HG03175 (cell line): ENCODE measurements at regions not wholly inside any gene's neighbourhood (a gene's known extent, or its start where the extent isn't known, plus 50 kb on each side); places are given as distances from the start of the nearest gene placed in this dataset.

Experiments used
- ATAC-seq: cut with Tn5 transposase; IDR thresholded peaks from one replicate; pipeline ENCODE4 v1.9.1; 2021; ENCODE audit warnings: mild to moderate bottlenecking, moderate library complexity; ENCODE audit not compliant: unreplicated experiment

DNA sequence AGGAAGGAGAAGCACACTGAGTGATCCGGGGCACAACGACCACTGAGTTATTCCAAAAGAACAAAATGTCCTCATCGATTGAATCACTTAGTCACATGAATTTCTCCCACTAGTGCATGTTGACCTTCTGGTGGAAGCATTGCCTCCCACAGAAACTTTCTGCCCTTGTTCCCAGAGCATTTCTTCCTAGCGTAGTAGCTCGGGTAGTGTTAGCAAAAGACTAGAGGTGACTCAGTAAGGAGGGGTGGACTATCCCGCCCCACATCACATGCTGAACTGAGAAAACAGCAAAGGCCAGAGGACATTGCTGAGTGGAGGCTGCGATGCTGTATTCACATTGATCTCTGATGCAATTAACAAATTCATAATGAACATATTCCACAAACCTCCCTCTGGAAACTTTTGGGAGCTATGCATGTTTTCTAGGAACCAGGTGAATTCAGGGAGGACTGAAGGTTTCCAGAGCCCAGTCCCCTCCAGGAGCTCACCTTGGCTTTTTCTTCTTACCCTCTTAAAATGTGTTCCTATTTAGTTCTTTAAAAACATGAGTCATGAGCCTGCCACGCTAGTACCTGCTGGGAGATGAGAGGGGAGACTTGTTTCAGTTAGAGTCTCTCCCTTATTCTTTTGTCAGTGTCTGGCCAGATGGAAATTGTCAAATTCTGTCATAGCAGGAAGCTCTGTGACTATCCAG is 507.9 kb downstream of the CDH26 start:
- ATAC-seq, result no peak

DNA sequence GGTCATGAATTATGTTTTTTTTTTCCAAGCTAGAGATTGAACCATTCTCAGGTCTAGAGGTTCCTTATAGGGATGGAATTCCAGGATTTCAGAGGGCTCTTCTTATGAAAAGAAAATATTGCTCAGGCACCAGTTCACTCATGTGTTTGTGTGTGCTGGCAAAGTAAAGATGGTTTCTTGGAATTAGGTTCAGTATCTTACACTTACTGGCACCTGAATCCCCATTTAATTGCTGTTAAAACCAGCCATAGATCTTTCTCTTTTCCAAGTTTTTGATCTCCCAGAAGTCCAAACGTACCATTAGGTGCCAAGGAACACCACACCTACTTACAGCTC is 508.4 kb downstream of the CDH26 start:
- ATAC-seq, result no peak

DNA sequence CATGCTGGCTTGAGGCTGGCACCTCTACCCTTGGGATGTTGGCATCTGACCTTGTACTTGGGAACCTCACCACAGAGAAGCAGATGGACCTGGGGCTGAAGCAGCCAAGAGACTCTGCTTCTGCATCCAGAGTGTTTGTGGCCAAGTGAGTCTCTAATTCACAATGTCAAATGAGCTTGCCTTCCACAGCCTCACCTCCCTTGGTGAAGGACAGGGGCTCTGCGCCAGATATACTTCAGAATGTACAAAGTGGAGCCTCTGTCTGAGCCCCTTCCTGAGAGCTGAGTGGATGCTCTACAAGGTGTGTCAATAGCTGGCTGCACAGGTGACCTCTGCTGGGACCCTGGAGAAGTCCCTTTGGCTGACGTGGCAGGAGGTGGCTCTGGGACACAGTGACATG is 508.9 kb downstream of the CDH26 start:
- ATAC-seq, result no peak

DNA sequence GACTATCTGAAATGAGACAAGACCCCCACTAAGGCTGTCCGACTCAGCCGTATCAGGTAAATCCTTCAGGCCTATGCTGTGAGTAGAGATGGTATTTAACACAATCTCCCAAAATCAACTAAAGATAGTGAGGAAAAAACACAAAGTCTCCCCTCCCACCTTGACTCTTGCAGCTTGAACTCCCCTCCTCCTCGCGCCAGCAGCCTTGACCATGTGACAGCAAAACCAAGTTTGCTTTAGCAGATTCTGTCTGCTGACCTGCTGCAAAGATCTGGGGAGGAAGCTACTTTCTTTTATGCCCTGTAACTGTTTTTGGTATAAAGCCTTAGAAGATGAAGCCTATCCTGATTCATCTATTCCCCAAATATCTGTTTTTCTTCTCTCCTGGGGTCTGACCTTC is 509.5 kb downstream of the CDH26 start:
- no peak for ATAC-seq

DNA sequence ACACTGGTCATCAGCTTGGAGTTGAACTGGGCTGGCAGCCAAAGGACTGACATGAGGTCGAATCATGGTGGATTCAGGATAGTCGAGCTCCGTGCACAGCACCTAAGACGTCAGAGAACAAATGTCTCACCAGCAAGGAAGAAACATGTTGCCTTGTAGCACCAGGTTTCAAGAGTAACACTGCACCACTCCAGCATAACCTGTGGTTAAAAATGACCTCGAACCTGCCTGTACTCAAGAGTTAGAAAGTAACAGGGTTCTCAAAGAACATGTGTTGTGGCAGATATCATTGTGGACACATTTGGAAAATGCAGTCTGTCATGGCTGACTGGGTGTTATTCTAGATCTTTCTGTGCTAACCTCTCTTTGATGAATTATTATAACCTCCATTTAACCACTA is 511.6 kb downstream of the CDH26 start:
- no peak for ATAC-seq

DNA sequence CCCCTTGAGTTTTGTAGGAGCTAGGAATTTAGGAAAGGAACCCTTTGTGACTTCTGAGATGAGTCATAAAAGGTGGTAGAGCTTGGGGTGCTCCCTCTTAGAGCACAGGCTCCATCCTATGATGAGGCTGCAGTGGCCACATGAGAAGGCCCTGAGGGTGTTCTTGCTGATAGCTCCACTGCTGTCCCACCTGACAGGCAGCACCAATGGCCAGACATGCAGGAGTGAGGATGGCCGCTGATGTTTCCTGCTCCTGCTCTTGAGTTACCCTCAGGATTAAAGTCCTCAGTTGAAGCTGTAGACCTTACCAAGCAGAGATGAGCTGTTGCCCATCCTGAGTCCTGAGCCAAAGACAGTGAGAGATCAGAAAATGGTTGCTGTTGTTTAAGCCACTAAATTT is 512.1 kb downstream of the CDH26 start:
- no peak for ATAC-seq

DNA sequence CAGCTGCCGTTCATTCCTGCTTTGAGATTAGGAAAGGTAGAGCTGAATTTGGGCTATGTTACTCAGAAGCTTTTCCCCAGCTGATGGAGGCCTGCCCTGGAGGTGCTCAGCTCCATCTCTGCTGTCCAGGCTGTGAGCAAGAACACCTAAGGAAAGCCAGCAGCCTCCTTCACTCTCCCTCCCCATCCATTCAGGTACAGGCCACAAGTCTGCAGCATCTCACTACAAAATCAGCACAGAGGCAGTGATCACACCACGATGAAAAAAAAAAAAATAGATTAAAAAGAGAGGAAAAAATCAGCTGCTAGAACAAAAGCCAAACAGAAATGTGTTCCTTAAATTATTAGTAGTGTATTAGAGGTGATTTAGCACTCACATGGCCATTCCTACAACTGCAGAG is 515.0 kb downstream of the CDH26 start:
- no peak for ATAC-seq

DNA sequence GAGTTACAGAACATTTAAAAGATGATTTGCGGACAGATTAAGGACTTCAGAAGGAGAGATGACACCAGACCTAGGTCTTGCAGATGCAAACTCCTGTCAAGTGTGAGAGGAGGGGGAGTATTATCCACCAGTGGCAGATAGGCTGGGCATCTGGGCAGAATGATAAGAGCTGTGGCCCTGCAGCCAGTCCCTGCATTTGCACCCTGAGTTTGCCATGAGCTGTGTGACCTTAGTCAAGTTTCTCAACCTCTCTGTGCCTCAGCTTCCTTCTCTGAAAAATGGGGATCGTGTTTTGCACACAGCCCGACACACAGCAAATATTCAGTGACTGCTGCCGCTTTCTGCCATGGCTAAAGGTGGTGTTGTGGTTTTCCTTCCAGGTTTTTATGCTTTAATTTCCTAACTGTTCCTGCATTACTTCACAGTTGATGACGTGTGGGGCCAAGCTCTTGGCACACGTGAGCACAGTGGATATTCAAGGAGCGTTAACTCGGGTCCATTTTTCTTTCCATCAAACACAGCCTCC is 516.2 kb downstream of the CDH26 start:
- ATAC-seq, result no peak

DNA sequence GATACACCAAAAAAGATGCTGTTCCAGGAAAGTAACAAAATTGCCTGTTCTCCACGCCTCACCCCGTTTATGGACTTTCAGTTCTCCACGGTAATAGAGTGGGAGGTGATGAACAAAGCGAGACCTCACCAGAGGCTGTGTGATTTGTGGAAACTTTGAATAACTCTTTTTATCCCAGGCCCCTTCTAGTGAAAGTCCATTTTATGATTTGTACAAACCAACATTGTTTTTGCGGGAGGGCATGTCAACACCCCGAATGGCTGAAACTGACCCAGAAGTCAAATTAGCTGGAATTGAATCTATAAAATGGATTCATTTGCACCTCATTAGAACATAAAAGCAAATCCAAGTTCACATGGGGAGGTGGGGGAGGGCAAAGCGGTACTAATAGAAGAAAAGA is 517.8 kb downstream of the CDH26 start:
- no peak for ATAC-seq

DNA sequence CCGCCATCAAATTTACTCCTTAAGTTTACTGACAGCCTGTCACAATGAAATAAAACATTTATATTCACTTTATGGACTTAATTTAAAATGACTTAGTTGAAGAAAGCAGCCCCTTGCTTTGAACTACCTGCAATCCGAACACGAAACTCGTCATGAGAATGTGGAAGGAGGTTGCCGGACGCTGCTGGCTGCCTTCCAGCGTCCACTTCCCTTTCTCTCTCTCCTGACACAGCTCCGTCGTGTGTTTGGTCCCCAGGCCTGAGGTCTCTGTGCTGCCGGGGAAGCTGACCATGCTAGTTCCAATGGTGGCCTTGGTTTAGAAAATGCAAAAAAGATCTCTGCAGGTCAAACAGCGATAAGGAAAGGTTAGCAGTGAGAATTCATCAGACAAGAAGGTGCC is 519.7 kb downstream of the CDH26 start:
- no peak for ATAC-seq

DNA sequence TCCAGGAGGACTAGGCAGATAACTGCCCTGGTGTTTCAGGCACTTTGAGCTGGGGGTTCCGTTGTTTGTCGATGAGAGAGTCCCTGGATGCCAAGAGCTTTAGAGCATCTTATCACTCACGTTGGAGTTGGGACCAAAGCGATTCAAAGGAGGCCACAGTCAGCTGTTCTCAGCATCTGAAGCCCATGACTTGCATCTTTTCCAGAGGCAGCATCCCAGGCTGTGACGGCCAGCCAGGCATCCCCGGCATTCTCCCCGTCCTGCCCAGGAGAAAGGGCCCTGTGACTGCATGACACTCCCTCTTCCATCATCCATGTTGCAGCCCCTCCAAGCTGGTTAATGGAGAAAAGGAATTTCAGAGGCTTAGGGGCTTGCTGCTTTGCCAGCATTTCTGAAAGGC is 520.3 kb downstream of the CDH26 start:
- ATAC-seq, result no peak

DNA sequence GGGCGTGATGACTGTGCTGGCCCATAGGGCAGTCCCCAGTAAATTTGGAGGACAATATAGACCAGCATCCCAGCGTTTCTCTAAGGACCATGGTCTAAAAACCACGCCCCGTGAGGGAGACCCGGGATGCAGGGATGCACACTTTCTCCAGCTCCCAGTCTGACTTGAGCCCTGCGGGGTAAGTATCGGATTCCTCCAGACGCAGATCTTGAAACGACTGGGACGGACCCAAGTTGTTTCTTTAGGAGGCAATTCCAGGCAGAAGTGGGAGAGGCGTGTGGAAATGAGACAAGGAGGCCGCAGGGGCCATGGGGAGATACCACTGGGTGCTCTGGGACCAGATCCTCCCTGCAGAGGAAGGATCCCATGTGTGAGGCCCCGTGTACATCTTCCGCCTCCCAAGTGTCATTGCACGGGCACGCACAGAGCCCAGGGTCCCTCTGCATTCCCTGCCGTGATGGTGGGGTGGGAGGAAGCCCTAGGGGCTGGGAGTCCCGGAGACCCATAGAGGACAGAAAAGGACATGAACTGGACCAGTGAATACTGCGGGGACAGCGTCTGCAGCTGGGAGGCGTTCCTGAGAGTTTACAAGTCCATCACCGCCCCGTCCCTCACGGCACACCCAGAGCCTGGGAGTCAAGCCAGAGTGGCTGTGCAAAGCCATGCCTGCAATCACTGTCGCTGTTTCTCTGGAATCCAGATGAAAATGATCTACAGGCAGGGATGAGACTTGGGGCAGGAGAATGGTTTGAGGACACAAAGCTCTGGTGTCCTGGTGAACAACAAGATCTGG is 522.9 kb downstream of the CDH26 start:
- no peak for ATAC-seq

DNA sequence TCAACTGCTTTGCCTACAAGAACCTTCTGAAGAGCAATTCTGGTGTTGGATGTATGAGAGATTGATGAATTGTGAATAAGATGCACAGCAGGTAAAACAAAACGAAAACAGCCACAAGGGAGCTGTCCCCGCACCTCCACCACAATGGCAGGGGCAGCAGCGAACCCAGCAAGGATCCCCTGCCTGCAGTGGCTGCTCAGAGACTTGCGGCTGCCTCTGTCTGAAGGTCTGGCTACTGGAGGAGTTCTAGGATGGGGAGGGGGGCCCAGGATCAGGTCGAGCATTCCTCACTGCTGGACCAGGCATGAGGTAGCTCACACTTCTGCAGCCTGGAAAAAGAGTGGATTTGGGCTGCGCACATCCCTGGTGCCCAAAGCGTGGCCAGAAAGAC is 523.5 kb downstream of the CDH26 start:
- no peak for ATAC-seq

DNA sequence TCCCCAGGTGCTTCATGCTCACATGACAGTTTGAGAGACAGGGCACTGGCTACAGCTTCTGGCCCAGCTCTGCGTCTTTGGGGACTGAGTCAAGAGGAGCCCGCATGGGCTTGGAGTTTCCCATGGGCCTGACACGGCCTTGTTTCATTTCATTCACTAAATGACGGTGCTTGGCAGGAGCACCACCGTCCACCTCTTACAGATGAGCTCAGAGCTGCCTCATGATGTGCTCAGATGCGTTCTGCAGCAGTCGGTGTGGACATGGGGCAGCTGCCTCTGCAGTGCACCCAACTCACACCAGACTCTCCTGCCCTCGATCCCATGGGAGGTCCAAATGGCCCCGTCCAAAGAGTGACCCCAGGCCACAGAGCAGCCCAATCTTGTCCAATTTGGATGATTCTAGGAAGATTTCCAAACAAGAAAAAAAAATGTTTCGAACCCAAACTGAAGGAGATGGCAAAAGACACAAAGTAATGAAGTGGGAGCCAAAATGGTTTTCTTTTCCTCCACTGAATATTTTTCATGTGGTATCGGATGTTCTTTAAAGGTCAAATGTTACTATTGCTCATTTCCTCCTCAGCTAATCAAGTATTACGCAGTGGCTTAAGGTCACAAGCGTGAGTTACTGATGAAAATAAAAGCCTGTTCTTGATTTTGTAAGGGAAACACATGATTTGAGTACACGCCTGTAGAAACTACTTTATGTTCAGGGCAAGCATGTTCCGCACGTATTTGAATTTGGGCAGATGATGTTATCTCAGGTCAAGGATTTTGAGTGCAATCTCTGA is 524.2 kb downstream of the CDH26 start:
- ATAC-seq, result no peak

DNA sequence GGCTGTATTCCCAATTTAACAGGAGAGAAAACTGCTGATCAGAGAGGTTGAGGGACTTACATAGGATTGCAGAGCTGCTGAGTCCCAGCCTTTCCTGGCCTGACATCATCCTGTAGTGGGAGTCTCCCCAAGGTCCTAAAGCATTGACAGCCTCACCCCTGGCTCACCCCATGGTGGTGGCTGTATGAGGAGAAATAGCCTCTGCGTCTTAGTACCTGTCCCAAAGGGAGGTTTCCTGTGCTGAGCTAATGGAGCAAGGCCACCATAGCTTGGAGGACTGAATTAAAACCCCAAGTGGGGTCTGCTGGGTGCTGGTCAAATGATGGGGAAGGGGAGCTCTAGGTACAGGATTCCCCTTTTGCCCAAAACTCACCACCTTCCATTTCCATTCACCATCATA is 525.1 kb downstream of the CDH26 start:
- ATAC-seq, result no peak

DNA sequence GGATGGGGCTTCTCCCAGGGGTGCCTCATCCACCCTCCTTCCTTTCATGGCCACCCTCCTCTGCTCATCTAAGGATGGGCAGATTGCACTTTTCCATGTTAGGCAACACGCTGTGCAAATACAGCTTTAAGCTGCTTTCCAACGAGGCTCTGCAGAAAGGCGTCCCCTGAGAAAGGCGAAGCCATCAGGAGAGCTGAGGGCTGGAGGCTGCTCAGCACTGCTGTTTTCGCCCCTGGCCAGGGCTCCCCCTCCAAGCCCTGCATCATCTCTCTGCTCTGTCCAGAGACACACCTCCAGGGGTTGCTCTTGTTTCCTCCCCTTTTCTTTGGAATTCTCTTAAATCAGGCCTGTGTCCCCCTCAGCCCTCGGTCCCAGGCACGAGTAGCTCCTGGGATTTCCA is 526.1 kb downstream of the CDH26 start:
- ATAC-seq, result no peak

DNA sequence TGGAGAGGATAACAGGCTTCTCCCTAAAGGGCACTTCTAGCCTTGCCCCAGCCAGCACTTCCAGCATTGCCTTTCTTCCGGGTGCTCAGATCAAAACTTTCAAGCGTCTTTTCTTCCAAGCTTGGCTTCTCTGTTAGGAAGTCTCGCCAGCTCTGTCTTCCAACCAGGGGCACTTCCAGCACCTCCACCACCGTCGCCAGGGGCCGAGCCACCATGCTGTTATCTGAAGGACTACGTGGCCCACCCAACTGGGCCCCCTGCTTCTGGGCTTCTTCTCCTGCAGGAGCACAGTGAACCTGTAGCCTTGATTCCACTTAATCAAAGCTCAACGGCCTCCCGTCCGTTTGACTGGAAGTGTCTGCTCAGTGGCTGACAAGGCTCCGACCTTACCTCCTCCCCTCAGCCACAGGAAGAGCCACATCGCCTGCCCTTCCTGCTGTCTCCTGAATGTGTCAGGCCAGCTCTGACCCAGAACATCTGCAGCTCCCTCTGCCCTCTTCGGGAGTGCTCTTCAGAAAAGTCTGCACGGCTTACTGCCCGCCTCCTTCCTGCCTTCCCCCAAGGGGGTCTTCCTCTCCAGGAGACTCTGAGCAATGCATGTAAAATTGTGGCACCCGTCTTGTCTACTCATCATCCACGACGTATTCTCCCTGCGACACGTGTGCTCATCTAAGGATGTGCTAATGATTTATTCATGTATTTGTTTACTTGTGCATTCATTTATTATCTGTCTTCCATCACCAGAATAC is 527.0 kb downstream of the CDH26 start:
- no peak for ATAC-seq

DNA sequence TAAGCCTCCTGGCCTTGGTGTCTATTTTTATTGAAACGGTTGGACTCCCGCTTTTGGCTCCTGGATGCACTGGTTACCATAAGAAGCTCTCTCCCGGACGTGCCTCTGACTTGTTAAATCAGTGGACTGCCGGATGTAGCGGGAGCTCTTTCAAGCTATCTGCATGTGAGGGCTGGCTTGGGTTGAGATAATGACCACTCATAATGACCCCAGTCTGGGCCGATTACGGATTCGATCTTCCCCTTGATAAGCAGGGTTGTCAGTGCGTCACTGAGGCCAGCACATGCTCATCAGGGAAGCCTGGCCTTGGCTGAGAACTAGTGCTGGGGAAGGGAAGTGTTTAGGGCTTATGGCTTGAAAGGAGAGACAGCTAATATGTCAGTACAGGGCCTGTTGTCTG is 528.1 kb downstream of the CDH26 start:
- no peak for ATAC-seq

DNA sequence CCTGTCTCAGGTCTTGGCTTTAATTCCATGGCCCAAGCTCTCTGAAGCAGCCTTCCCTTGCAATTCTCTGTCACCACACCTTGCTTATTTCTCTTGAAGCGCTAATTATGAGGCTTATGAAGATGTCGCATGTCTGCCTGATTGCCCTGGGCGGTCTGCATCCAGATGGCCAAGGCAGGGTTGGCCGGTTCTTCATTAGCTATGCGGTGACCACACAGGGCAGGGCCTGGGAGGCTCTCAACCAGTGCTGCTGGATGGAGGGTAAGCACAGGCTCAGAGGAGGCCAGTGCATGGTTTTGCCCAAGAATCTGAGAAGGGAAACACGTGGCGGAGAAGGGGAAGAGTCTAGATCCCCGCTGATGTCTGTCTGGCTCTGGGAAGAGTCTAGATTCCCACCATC is 528.7 kb downstream of the CDH26 start:
- no peak for ATAC-seq

DNA sequence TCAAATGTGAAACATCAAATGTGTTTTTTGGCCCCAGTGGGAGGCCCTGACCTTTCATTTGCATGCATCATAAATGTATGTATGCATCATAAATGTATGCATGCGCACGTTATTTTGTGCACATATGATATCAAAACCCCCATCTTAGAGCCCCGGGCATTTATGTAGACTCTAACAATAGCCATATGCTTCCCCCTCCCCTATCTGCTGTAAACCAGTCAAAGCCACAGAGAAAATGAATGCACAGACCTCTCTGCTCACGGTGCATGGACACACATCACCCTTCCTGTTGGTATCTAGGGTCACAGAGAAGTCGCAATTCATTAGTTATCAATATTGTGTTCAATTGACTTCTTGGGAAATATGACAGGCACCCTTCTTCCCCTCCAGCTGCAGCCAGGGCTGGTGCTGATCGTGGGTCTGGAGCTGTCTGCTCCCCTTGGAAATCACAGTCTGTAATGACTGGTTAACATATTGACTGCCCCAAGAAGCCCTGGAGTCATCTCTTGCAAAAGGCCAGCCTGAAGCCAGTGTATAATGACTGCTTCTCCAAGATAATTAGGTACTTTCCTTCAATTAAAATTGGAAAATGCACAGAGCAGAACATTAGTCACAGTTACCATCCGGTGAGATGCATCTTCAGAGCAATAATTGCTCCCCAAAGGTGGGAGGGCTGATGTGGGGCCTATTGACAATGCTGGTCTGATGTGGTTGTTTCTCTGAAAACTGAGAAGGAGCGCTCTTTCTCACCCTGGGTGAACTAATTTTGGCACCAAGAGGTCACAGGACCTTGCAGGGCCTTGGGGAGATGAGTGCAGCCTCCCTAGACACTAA is 532.2 kb downstream of the CDH26 start:
- no peak for ATAC-seq
